A673 (cell line): ENCODE measurements at regions not wholly inside any gene's neighbourhood (a gene's known extent, or its start where the extent isn't known, plus 50 kb on each side); places are given as distances from the start of the nearest gene placed in this dataset.

Source experiments
- BruUV-seq: library from RNA; stranded (reverse); fragments of 400-500 nt; replicated peaks from 2 replicates; lab custom pipeline; 2021; lab: Mats Ljungman, UMichigan
- CTCF ChIA-PET: fragments of 300-600 bp; sonication (Branson Sonifier 250); formaldehyde crosslinking; loops from one replicate; lab custom pipeline; 2022; ENCODE audit warnings: antibody characterized with exemption; lab: Charles Lee
- POLR2A ChIA-PET: fragments of 300-600 bp; sonication (Branson Sonifier 250); formaldehyde crosslinking; loops from one replicate; lab custom pipeline; 2022; ENCODE audit warnings: antibody characterized with exemption; ENCODE audit not compliant: low non-redundant PET; lab: Charles Lee
- DNase-seq: peaks from one replicate; pipeline ENCODE4 v3.0.0-alpha.2; 2015; ENCODE audit warnings: low spot score
- H3K27ac ChIP-seq: fragments of 200-600 bp; sonication (generic); 2 replicates; pipeline ENCODE4 v1.5.1; 2016; ENCODE audit warnings: mixed run types, low read depth, mild to moderate bottlenecking, mixed read lengths, antibody characterized with exemption, low read length; ENCODE audit not compliant: poor library complexity, severe bottlenecking
- H3K27me3 ChIP-seq: fragments of 200-600 bp; sonication (generic); replicated peaks from 2 replicates; pipeline ENCODE4 v1.6.1; 2017; ENCODE audit warnings: mixed run types, low read depth, mild to moderate bottlenecking, mixed read lengths, antibody characterized with exemption, low read length; ENCODE audit not compliant: insufficient read depth, poor library complexity
- H3K36me3 ChIP-seq: fragments of 200-600 bp; sonication (generic); 2 replicates; pipeline ENCODE4 v1.6.1; 2016; ENCODE audit warnings: mixed run types, mild to moderate bottlenecking, mixed read lengths, antibody characterized with exemption, low read length; ENCODE audit not compliant: insufficient read depth, poor library complexity, severe bottlenecking
- H3K4me1 ChIP-seq: fragments of 200-600 bp; sonication (generic); 2 replicates; pipeline ENCODE4 v1.6.1; 2017; ENCODE audit warnings: mixed run types, mild to moderate bottlenecking, mixed read lengths, antibody characterized with exemption, low read length; ENCODE audit not compliant: insufficient read depth, poor library complexity, severe bottlenecking
- H3K4me3 ChIP-seq: fragments of 200-600 bp; sonication (generic); 2 replicates; pipeline ENCODE4 v1.5.1; 2016; ENCODE audit warnings: low read depth, mixed run types, mild to moderate bottlenecking, mixed read lengths, low read length; ENCODE audit not compliant: poor library complexity, severe bottlenecking
- H3K9me3 ChIP-seq: fragments of 200-600 bp; sonication (generic); 2 replicates; pipeline ENCODE4 v1.6.1; 2016; ENCODE audit warnings: mixed run types, low read depth, mild to moderate bottlenecking, mixed read lengths, antibody characterized with exemption, low read length; ENCODE audit not compliant: poor library complexity, severe bottlenecking
- EZH2 ChIP-seq: fragments of 200-600 bp; sonication (generic); IDR thresholded peaks from 2 replicates; pipeline ENCODE4 v1.6.1; 2017; ENCODE audit warnings: borderline replicate concordance, low read depth, mild to moderate bottlenecking, mixed read lengths, antibody characterized with exemption, low read length; ENCODE audit not compliant: poor library complexity, severe bottlenecking
- intact Hi-C: fragments of 100-400 bp; cut with micrococcal nuclease; formaldehyde crosslinking; loops from one replicate; pipeline ENCODE4 v1.10.0; 2022; ENCODE audit not compliant: unreplicated experiment
- TF ChIP-seq, protein P1 (sequence below): fragments of 300-800, 200-600 bp; sonication (generic); conservative IDR thresholded peaks from 2 replicates; pipeline ENCODE4 v1.5.1; 2017; ENCODE audit warnings: low read depth, mild to moderate bottlenecking, antibody characterized with exemption, low read length, moderate library complexity, mixed read lengths

DNA sequence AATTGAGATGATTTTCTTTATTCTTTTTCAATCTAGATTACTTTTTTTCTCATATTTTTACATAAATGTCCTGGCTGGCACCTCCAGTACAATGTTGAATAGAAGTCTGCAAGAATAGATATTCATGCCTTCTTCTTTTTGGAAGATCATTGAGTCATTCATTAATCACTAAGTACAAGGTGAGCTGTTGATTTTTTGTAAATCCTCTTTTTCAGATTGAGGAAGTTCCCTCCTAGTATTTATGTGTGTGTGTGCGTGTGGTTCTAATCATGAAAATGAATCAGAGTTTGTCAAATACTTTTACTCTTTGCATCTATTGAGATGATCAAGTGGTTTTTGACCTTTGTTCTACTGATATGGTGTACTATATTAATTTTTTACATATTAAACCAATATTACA is 859.3 kb downstream of the KCNT2 start:
- ChIA-PET CTCF (no interaction called here), POLR2A (no interaction called here)
- H3K36me3 ChIP-seq = no peaks in the 10 kb centered on the region
- H3K4me1 ChIP-seq = no peaks in the 10 kb centered on the region
- intact Hi-C loops = no loop called here
- no peak overlapping the region for H3K27ac ChIP-seq
- TF ChIP-seq, protein P1, sequence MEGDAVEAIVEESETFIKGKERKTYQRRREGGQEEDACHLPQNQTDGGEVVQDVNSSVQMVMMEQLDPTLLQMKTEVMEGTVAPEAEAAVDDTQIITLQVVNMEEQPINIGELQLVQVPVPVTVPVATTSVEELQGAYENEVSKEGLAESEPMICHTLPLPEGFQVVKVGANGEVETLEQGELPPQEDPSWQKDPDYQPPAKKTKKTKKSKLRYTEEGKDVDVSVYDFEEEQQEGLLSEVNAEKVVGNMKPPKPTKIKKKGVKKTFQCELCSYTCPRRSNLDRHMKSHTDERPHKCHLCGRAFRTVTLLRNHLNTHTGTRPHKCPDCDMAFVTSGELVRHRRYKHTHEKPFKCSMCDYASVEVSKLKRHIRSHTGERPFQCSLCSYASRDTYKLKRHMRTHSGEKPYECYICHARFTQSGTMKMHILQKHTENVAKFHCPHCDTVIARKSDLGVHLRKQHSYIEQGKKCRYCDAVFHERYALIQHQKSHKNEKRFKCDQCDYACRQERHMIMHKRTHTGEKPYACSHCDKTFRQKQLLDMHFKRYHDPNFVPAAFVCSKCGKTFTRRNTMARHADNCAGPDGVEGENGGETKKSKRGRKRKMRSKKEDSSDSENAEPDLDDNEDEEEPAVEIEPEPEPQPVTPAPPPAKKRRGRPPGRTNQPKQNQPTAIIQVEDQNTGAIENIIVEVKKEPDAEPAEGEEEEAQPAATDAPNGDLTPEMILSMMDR = no peak
- no peak for TF ChIP-seq EZH2
- BruUV-seq = no TSS peak
- H3K27me3 ChIP-seq = no peaks in the 10 kb centered on the region
- H3K9me3 ChIP-seq = no peaks in the 10 kb centered on the region
- DNase-seq = no peak
- H3K4me3 ChIP-seq = no peak overlapping the region

- intact Hi-C loops = no loop called here
- TF ChIP-seq, protein P1 = no peak
- no peak for TF ChIP-seq EZH2
- no peak overlapping the region for H3K4me3 ChIP-seq
- H3K9me3 ChIP-seq = no peaks in the 10 kb centered on the region
- no peaks in the 10 kb centered on the region for H3K4me1 ChIP-seq
- BruUV-seq = no TSS peak
- H3K27ac ChIP-seq = no peak overlapping the region
- ChIA-PET POLR2A (no interaction called here), CTCF (no interaction called here)
- H3K36me3 ChIP-seq = no peaks in the 10 kb centered on the region
- no peak for DNase-seq
- H3K27me3 ChIP-seq = no peaks in the 10 kb centered on the region
Observed at GRCh38 chr1:195745189-195746010, 862.8 kb downstream of the KCNT2 start.

GRCh38 chr1:195744256-195744655 is 864.0 kb downstream of the KCNT2 start:
- Histone ChIP-seq H3K4me3 (no peak overlapping the region), H3K36me3 (no peaks in the 10 kb centered on the region), H3K4me1 (no peaks in the 10 kb centered on the region), H3K27me3 (no peaks in the 10 kb centered on the region), H3K27ac (no peak overlapping the region), H3K9me3 (no peaks in the 10 kb centered on the region)
- ChIA-PET POLR2A (no interaction called here), CTCF (no interaction called here)
- no TSS peak for BruUV-seq
- intact Hi-C loops = no loop called here
- TF ChIP-seq, protein P1 = no peak
- TF ChIP-seq EZH2 = no peak
- DNase-seq = no peak
